Left ventricle myocardium inferior (tissue), 1 donor: ENCODE measurements at regions not wholly inside any gene's neighbourhood (a gene's known extent, or its start where the extent isn't known, plus 50 kb on each side); places are given as distances from the start of the nearest gene placed in this dataset.

ENCODE experiments used
- DNase-seq: peaks from one replicate; pipeline ENCODE4 v3.0.0-alpha.2; 2020
- H3K27ac ChIP-seq: fragments of 200-600 bp; replicated peaks from 2 replicates; pipeline ENCODE4 v1.8.0; 2021
- H3K27me3 ChIP-seq: fragments of 200-600 bp; 2 replicates; pipeline ENCODE4 v1.8.0; 2021; ENCODE audit warnings: low read depth
- H3K36me3 ChIP-seq: fragments of 200-600 bp; 2 replicates; pipeline ENCODE4 v1.8.0; 2021
- H3K4me1 ChIP-seq: fragments of 200-600 bp; 2 replicates; pipeline ENCODE4 v1.8.0; 2021
- H3K4me3 ChIP-seq: fragments of 200-600 bp; 2 replicates; pipeline ENCODE4 v1.8.0; 2021; ENCODE audit warnings: mild to moderate bottlenecking, moderate library complexity
- H3K9me3 ChIP-seq: fragments of 200-600 bp; replicated peaks from 2 replicates; pipeline ENCODE4 v1.8.0; 2021
- CTCF ChIP-seq: fragments of 200-600 bp; IDR thresholded peaks from 2 replicates; pipeline ENCODE4 v1.8.0; 2021; ENCODE audit warnings: antibody characterized with exemption, mild to moderate bottlenecking, borderline replicate concordance
- intact Hi-C: fragments of 100-400 bp; cut with micrococcal nuclease; formaldehyde crosslinking; loops from one replicate; pipeline ENCODE4 v1.11.0; 2022
- donor health status: DM: no; HTN: yes; CAD: no; lungs with severe emphysema.

- Histone ChIP-seq H3K4me3 (no peak overlapping the region), H3K36me3 (no peaks in the 10 kb centered on the region), H3K27me3 (no peaks in the 10 kb centered on the region), H3K27ac (peak overlapping the region; percentile 28), H3K4me1 (peaks cover 16% of the 10 kb centered on the region), H3K9me3 (no peaks in the 10 kb centered on the region)
- intact Hi-C loops: no loop called here
- no peak for DNase-seq
- no peak for TF ChIP-seq CTCF
Measured at GRCh38 chr18:1014951-1015624, 110.4 kb downstream of the ADCYAP1 start.

- no peak for DNase-seq
- no peaks in the 10 kb centered on the region for H3K27me3 ChIP-seq
- no peaks in the 10 kb centered on the region for H3K9me3 ChIP-seq
- no peaks in the 10 kb centered on the region for H3K36me3 ChIP-seq
- H3K4me3 ChIP-seq: no peak overlapping the region
- no peak for TF ChIP-seq CTCF
- H3K27ac ChIP-seq: no peak overlapping the region
- H3K4me1 ChIP-seq: peaks cover 16% of the 10 kb centered on the region
- intact Hi-C loops: no loop called here
Measured at GRCh38 chr18:1015777-1016176, 111.1 kb downstream of the ADCYAP1 start.

- TF ChIP-seq CTCF: no peak
- intact Hi-C loops: no loop called here
Measured at GRCh38 chr18:1017227-1018058, 112.8 kb downstream of the ADCYAP1 start.

GRCh38 chr18:1018181-1018681 is 113.6 kb downstream of the ADCYAP1 start:
- peaks cover 16% of the 10 kb centered on the region for H3K4me1 ChIP-seq
- H3K36me3 ChIP-seq: no peaks in the 10 kb centered on the region
- intact Hi-C loops: no loop called here
- no peaks in the 10 kb centered on the region for H3K9me3 ChIP-seq
- no peak for DNase-seq
- no peak for TF ChIP-seq CTCF
- H3K4me3 ChIP-seq: no peak overlapping the region
- no peak overlapping the region for H3K27ac ChIP-seq
- H3K27me3 ChIP-seq: no peaks in the 10 kb centered on the region

More at GRCh38 chr18:1017227-1018058, 112.8 kb downstream of the ADCYAP1 start:
- Histone ChIP-seq H3K9me3 (no peaks in the 10 kb centered on the region), H3K4me3 (no peak overlapping the region), H3K27ac (no peak overlapping the region), H3K36me3 (no peaks in the 10 kb centered on the region), H3K27me3 (no peaks in the 10 kb centered on the region), H3K4me1 (peaks cover 16% of the 10 kb centered on the region)
- no peak for DNase-seq

- H3K27me3 ChIP-seq: no peaks in the 10 kb centered on the region
Measured at GRCh38 chr18:1019191-1019590, 114.5 kb downstream of the ADCYAP1 start.

More at GRCh38 chr18:1019191-1019590, 114.5 kb downstream of the ADCYAP1 start:
- no peaks in the 10 kb centered on the region for H3K36me3 ChIP-seq
- no peak overlapping the region for H3K27ac ChIP-seq
- DNase-seq: no peak
- TF ChIP-seq CTCF: no peak
- intact Hi-C loops: no loop called here
- H3K9me3 ChIP-seq: no peaks in the 10 kb centered on the region
- no peak overlapping the region for H3K4me3 ChIP-seq
- peaks cover 13% of the 10 kb centered on the region for H3K4me1 ChIP-seq
